ENCODE measurements at regions not wholly inside any gene's neighbourhood (a gene's known extent, or its start where the extent isn't known, plus 50 kb on each side); places are given as distances from the start of the nearest gene placed in this dataset.
"Not testable (repeated sequence)": the region's sequence is repeated elsewhere in the genome, so short reads cannot be mapped to it uniquely, and the experiment has no call there.

- no peak for DNase-seq (ENCODE audit: low spot score)
Measured at GRCh38 chr13:111064661-111065060, 50.4 kb upstream of the ARHGEF7 start.

GRCh38 chr13:111062966-111063365, 52.1 kb upstream of the ARHGEF7 start:
- no peak for DNase-seq (ENCODE audit: low spot score)

GRCh38 chr13:111062305-111062704, 52.8 kb upstream of the ARHGEF7 start:
- DNase-seq (ENCODE audit: low spot score), result no peak

GRCh38 chr13:111061358-111062045, 53.6 kb upstream of the ARHGEF7 start:
- no peak for DNase-seq (ENCODE audit: low spot score)

- no peak for DNase-seq (ENCODE audit: low spot score)
Measured at GRCh38 chr13:111060237-111060919, 54.7 kb upstream of the ARHGEF7 start.

- DNase-seq (ENCODE audit: low spot score), result no peak
Measured at GRCh38 chr13:111058796-111059506, 56.2 kb upstream of the ARHGEF7 start.

- DNase-seq (ENCODE audit: low spot score), result not testable (repeated sequence)
Measured at GRCh38 chr13:111058339-111058738, 56.8 kb upstream of the ARHGEF7 start.

GRCh38 chr13:111051726-111052232, 63.3 kb upstream of the ARHGEF7 start:
- not testable (repeated sequence) for DNase-seq (ENCODE audit: low spot score)

- no peak for DNase-seq (ENCODE audit: low spot score)
Measured at GRCh38 chr13:111051041-111051725, 63.9 kb upstream of the ARHGEF7 start.

GRCh38 chr13:111050539-111050879, 64.6 kb upstream of the ARHGEF7 start:
- no peak for DNase-seq (ENCODE audit: low spot score)

GRCh38 chr13:111049791-111050538, 65.1 kb upstream of the ARHGEF7 start:
- DNase-seq (ENCODE audit: low spot score), result peak; percentile 45

GRCh38 chr13:111048387-111048786, 66.7 kb upstream of the ARHGEF7 start:
- no peak for DNase-seq (ENCODE audit: low spot score)

GRCh38 chr13:111047326-111047725, 67.8 kb upstream of the ARHGEF7 start:
- no peak for DNase-seq (ENCODE audit: low spot score)

GRCh38 chr13:111046590-111047141, 68.4 kb upstream of the ARHGEF7 start:
- peak; percentile 35 for DNase-seq (ENCODE audit: low spot score)

GRCh38 chr13:111045170-111045569, 69.9 kb upstream of the ARHGEF7 start:
- no peak for DNase-seq (ENCODE audit: low spot score)

GRCh38 chr13:111044087-111044830, 70.9 kb upstream of the ARHGEF7 start:
- DNase-seq (ENCODE audit: low spot score), result no peak

- DNase-seq (ENCODE audit: low spot score), result no peak
Measured at GRCh38 chr13:111043575-111043982, 71.5 kb upstream of the ARHGEF7 start.

GRCh38 chr13:111042661-111043226, 72.4 kb upstream of the ARHGEF7 start:
- no peak for DNase-seq (ENCODE audit: low spot score)

GRCh38 chr13:111040830-111041229, 74.3 kb upstream of the ARHGEF7 start:
- DNase-seq (ENCODE audit: low spot score), result no peak

GRCh38 chr13:111039735-111040134, 75.4 kb upstream of the ARHGEF7 start:
- DNase-seq (ENCODE audit: low spot score), result no peak
